ENCODE measurements at regions not wholly inside any gene's neighbourhood (a gene's known extent, or its start where the extent isn't known, plus 50 kb on each side); places are given as distances from the start of the nearest gene placed in this dataset.

DNA sequence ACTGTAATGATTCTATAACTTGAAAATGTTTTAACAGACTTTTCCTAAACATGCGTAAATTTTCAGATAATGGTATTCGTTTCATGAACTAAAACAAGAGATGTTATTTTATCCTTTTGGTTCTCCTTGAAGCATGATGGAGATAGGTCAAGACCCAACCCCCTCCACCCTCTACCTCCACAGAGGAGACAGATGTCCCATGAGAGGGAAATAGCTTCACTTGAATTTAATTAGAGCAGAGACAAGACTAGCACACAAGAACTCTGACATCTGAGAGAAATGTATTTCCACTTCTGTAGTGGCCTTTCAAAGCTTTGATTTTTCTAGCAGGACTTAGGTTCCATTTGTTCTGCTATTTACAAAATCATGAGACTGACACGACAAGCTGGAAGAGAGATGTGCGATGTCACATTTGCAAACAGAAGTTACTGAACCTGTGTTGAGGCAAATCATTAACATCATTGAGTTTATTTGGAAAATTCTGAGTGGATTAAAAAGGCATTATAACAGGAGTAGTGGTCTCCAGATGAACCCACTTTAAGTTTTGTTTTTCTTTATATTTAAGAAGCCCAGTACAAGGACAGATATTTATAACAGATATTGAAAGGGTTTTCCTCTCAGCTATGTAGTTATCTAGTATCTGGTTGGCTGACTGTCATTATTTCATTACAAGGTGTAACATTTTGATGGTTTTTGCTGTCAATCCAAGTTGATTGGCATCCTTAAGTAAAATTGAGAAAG is 276.2 kb downstream of the ASXL3 start (continued):
- TF ChIP-seq, protein P1, sequence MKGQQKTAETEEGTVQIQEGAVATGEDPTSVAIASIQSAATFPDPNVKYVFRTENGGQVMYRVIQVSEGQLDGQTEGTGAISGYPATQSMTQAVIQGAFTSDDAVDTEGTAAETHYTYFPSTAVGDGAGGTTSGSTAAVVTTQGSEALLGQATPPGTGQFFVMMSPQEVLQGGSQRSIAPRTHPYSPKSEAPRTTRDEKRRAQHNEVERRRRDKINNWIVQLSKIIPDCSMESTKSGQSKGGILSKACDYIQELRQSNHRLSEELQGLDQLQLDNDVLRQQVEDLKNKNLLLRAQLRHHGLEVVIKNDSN (IDR thresholded peaks at IDR 0.05; ENCODE audit: borderline replicate concordance, low read depth) = no peak

DNA sequence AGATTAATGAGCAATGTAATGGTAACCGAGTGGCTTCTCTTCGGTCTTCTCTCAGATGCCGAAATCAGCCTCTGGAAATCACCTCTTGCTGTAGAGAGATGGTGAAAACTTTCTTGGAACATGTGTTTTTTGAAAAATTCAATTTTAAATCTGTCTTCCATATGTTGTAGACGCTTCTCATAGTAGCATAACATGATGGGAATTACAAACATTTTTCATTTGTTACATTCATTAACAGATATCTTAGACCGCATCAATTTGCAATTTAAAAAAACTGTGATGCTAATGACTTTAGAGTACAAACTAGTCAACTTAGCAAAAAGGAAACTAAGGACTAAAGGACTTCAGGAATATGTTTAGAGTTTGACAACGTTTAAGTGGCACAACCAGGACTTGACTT is 275.2 kb downstream of the ASXL3 start:
- Histone ChIP-seq H3K27ac (ENCODE audit: low read depth in 2 of 2, low read length in 1 of 2) (no peak overlapping the region), H3K4me3 (ENCODE audit: low read depth in 2 of 2, low read length in 1 of 2) (no peak overlapping the region), H3K79me2 (ENCODE audit: insufficient read depth) (no peaks in the 10 kb centered on the region), H3K9ac (no peak overlapping the region), H3K27me3 (ENCODE audit: insufficient read depth) (no peaks in the 10 kb centered on the region), H3K9me2 (no peaks in the 10 kb centered on the region), H4K20me1 (ENCODE audit: insufficient read depth) (no peaks in the 10 kb centered on the region), H3K4me1 (ENCODE audit: control insufficient read depth in 1 of 2, insufficient read depth in 2 of 2, low read depth in 1 of 2, low read length in 1 of 2) (no peaks in the 10 kb centered on the region), H2AFZ (ENCODE audit: low read depth) (no peak overlapping the region), H3F3A (replicated peaks; ENCODE audit: insufficient read depth) (no peaks in the 10 kb centered on the region), H3K4me2 (no peak overlapping the region), H3K9me3 (no peaks in the 10 kb centered on the region), H3K36me3 (replicated peaks in 1 of 2; ENCODE audit: control insufficient read depth in 1 of 2, insufficient read depth in 2 of 2, low read length in 1 of 2) (no peaks in the 10 kb centered on the region)
- ChIA-PET POLR2A (no interaction called here), CTCF (interaction anchor here (0.6 to 3.3 kb wide), 2 partner anchors 14 to 582 kb away, joined by 3 to 16 read pairs; no protein-coding TSS in a partner anchor)
- 43% methylated on average over 6 of the region's 6 CpGs for WGBS (ENCODE audit: low lambda C conversion rate)
- DNase-seq = no peak
- TF ChIP-seq EZH2phosphoT487 (IDR thresholded peaks at IDR 0.05; ENCODE audit: borderline replicate concordance, low read depth) (no peak), TAF1 (IDR thresholded peaks at IDR 0.05; ENCODE audit: borderline replicate concordance, low read depth, low read length) (no peak), MXI1 (IDR thresholded peaks at IDR 0.05; ENCODE audit: low read depth, low read length) (no peak), SIN3A (IDR thresholded peaks at IDR 0.05; ENCODE audit: borderline replicate concordance, low read depth, low read length) (no peak), FOXJ3 (CRISPR knock-in tag; IDR thresholded peaks at IDR 0.05) (no peak), NRF1 (IDR thresholded peaks at IDR 0.05; ENCODE audit: low read depth, low read length) (no peak), JUND (IDR thresholded peaks at IDR 0.05) (no peak), RFX5 (IDR thresholded peaks at IDR 0.05; ENCODE audit: low read length) (no peak), MEF2A (IDR thresholded peaks at IDR 0.05; ENCODE audit: borderline replicate concordance, low read depth) (no peak), CHD2 (IDR thresholded peaks at IDR 0.05; ENCODE audit: low read length, partially characterized antibody) (no peak), TEAD4 (IDR thresholded peaks at IDR 0.05; ENCODE audit: borderline replicate concordance, insufficient read depth) (no peak), RXRA (IDR thresholded peaks at IDR 0.05; ENCODE audit: borderline replicate concordance, low read depth) (no peak), NFIC (IDR thresholded peaks at IDR 0.05; ENCODE audit: borderline replicate concordance) (no peak), EP300 (IDR thresholded peaks at IDR 0.05; ENCODE audit: borderline replicate concordance in 1 of 2, low read depth in 1 of 2, low read length in 1 of 2) (no peak), RAD21 (IDR thresholded peaks at IDR 0.05; ENCODE audit: low read length) (no peak)
- TF ChIP-seq, protein P2, sequence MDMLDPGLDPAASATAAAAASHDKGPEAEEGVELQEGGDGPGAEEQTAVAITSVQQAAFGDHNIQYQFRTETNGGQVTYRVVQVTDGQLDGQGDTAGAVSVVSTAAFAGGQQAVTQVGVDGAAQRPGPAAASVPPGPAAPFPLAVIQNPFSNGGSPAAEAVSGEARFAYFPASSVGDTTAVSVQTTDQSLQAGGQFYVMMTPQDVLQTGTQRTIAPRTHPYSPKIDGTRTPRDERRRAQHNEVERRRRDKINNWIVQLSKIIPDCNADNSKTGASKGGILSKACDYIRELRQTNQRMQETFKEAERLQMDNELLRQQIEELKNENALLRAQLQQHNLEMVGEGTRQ (IDR thresholded peaks at IDR 0.05; ENCODE audit: borderline replicate concordance, low read depth, low read length) = no peak
- TF ChIP-seq, protein P3, sequence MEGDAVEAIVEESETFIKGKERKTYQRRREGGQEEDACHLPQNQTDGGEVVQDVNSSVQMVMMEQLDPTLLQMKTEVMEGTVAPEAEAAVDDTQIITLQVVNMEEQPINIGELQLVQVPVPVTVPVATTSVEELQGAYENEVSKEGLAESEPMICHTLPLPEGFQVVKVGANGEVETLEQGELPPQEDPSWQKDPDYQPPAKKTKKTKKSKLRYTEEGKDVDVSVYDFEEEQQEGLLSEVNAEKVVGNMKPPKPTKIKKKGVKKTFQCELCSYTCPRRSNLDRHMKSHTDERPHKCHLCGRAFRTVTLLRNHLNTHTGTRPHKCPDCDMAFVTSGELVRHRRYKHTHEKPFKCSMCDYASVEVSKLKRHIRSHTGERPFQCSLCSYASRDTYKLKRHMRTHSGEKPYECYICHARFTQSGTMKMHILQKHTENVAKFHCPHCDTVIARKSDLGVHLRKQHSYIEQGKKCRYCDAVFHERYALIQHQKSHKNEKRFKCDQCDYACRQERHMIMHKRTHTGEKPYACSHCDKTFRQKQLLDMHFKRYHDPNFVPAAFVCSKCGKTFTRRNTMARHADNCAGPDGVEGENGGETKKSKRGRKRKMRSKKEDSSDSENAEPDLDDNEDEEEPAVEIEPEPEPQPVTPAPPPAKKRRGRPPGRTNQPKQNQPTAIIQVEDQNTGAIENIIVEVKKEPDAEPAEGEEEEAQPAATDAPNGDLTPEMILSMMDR (IDR thresholded peaks at IDR 0.05) = no peak
- TF ChIP-seq, protein P4, sequence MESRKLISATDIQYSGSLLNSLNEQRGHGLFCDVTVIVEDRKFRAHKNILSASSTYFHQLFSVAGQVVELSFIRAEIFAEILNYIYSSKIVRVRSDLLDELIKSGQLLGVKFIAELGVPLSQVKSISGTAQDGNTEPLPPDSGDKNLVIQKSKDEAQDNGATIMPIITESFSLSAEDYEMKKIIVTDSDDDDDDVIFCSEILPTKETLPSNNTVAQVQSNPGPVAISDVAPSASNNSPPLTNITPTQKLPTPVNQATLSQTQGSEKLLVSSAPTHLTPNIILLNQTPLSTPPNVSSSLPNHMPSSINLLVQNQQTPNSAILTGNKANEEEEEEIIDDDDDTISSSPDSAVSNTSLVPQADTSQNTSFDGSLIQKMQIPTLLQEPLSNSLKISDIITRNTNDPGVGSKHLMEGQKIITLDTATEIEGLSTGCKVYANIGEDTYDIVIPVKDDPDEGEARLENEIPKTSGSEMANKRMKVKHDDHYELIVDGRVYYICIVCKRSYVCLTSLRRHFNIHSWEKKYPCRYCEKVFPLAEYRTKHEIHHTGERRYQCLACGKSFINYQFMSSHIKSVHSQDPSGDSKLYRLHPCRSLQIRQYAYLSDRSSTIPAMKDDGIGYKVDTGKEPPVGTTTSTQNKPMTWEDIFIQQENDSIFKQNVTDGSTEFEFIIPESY (IDR thresholded peaks at IDR 0.05; ENCODE audit: borderline replicate concordance, low read depth) = no peak
- TF ChIP-seq, protein P1 (IDR thresholded peaks at IDR 0.05; ENCODE audit: borderline replicate concordance, low read depth) = no peak
- TF ChIP-seq, protein P5, sequence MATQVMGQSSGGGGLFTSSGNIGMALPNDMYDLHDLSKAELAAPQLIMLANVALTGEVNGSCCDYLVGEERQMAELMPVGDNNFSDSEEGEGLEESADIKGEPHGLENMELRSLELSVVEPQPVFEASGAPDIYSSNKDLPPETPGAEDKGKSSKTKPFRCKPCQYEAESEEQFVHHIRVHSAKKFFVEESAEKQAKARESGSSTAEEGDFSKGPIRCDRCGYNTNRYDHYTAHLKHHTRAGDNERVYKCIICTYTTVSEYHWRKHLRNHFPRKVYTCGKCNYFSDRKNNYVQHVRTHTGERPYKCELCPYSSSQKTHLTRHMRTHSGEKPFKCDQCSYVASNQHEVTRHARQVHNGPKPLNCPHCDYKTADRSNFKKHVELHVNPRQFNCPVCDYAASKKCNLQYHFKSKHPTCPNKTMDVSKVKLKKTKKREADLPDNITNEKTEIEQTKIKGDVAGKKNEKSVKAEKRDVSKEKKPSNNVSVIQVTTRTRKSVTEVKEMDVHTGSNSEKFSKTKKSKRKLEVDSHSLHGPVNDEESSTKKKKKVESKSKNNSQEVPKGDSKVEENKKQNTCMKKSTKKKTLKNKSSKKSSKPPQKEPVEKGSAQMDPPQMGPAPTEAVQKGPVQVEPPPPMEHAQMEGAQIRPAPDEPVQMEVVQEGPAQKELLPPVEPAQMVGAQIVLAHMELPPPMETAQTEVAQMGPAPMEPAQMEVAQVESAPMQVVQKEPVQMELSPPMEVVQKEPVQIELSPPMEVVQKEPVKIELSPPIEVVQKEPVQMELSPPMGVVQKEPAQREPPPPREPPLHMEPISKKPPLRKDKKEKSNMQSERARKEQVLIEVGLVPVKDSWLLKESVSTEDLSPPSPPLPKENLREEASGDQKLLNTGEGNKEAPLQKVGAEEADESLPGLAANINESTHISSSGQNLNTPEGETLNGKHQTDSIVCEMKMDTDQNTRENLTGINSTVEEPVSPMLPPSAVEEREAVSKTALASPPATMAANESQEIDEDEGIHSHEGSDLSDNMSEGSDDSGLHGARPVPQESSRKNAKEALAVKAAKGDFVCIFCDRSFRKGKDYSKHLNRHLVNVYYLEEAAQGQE (IDR thresholded peaks at IDR 0.05; ENCODE audit: low read depth, low read length) = no peak

Data from SK-N-SH (cell line).